Neural progenitor cell (in vitro differentiated cells): ENCODE measurements at regions not wholly inside any gene's neighbourhood (a gene's known extent, or its start where the extent isn't known, plus 50 kb on each side); places are given as distances from the start of the nearest gene placed in this dataset.

Source experiments
- CTCF ChIP-seq: fragments of 200-600 bp; sonication (generic); IDR thresholded peaks from 2 replicates; pipeline ENCODE4 v1.5.1; 2017; ENCODE audit warnings: antibody characterized with exemption, mild to moderate bottlenecking
- EZH2 ChIP-seq: fragments of 200-600 bp; sonication (generic); IDR thresholded peaks from 2 replicates; pipeline ENCODE4 v1.6.1; 2017; ENCODE audit warnings: antibody characterized with exemption, mild to moderate bottlenecking, moderate library complexity

DNA sequence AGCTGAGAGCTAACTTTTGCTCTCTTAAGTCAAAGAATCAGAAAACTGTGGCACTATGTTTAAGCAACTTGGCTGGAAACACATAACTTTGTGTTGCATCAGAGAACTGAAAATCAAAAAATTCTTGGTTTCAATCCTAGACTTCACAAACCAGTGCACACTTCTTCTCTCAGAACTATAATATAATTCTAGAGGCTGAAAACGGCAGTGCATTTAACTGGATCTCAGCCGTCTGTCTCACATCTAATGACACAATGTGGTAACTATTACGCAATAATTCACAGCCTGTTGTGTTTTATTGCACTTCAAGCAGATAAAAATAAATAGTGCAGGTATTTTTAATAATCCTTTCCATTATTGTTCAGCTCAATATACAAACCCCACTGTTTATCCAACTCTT lies 260.6 kb upstream of the DIAPH2 start:
- no peak for TF ChIP-seq CTCF
- TF ChIP-seq EZH2, result no peak
